Prostate gland (tissue), 2 donors: ENCODE measurements at regions not wholly inside any gene's neighbourhood (a gene's known extent, or its start where the extent isn't known, plus 50 kb on each side); places are given as distances from the start of the nearest gene placed in this dataset.

Experiments
- DNase-seq: peaks from one replicate; pipeline ENCODE4 v3.0.0-alpha.2; 2019; ENCODE audit warnings: low spot score
- H3K27ac ChIP-seq, 2 donors: fragments of 200-600 bp; sonication (generic); 2 replicates each; pipeline ENCODE4 v1.5.1; 2017 to 2019
- H3K27me3 ChIP-seq: fragments of 200-600 bp; sonication (generic); replicated peaks from 2 replicates; pipeline ENCODE4 v1.5.1; 2019; ENCODE audit not compliant: insufficient read depth
- H3K36me3 ChIP-seq, 2 donors: fragments of 200-600 bp; sonication (generic); 1 replicate in 1 of 2; 2 replicates in 1 of 2; pipeline versions ENCODE4 v1.5.1 to v1.8.1; 2017 to 2019
- H3K4me1 ChIP-seq: fragments of 200-600 bp; sonication (generic); replicated peaks from 2 replicates; pipeline ENCODE4 v1.5.1; 2019
- H3K4me3 ChIP-seq, 2 donors: fragments of 200-600 bp; sonication (generic); 2 replicates each; pipeline ENCODE4 v1.5.1; 2017 to 2019
- H3K9me3 ChIP-seq: fragments of 200-600 bp; sonication (generic); 2 replicates; pipeline ENCODE4 v1.5.1; 2017
- CTCF ChIP-seq, 4 experiments: fragments of 200-600 bp in 2 of 4; fragments of 450-650 bp in 2 of 4; sonication (generic) in 2 of 4; IDR thresholded peaks; 1 replicate in 3 of 4; 2 replicates in 1 of 4; pipeline ENCODE4 v1.5.1; 2016 to 2019; ENCODE audit warnings: antibody characterized with exemption in 4 of 4, mild to moderate bottlenecking in 2 of 4, moderate library complexity in 2 of 4
- POLR2A ChIP-seq: fragments of 450-650 bp; IDR thresholded peaks from one replicate; pipeline ENCODE4 v1.6.1; 2016; ENCODE audit warnings: antibody characterized with exemption, mild to moderate bottlenecking
- POLR2AphosphoS5 ChIP-seq: sonication (generic); formaldehyde crosslinking; IDR thresholded peaks from one replicate; pipeline ENCODE4 v1.6.1; 2017; ENCODE audit warnings: antibody characterized with exemption
- WGBS: methylation state at CpG from one replicate; pipeline ENCODE4 v1.1.5; 2018; 5-methylcytosine and 5-hydroxymethylcytosine counted together
- intact Hi-C: fragments of 100-400 bp; cut with DNase I; formaldehyde crosslinking; loops from one replicate; pipeline ENCODE4 v1.14.2; 2022

- WGBS, result 83% methylated on average over 4 of the region's 4 CpGs
- TF ChIP-seq POLR2AphosphoS5 (no peak), POLR2A (no peak), CTCF (IDR thresholded peaks at IDR 0.05) (no peak)
- Histone ChIP-seq H3K4me1 (no peaks in the 10 kb centered on the region), H3K27ac (no peak overlapping the region), H3K27me3 (no peaks in the 10 kb centered on the region), H3K36me3 (no peaks in the 10 kb centered on the region), H3K9me3 (no peaks in the 10 kb centered on the region), H3K4me3 (no peak overlapping the region)
- intact Hi-C loops, result no loop called here
- DNase-seq, result no peak
Measured at GRCh38 chr3:95407709-95408463, 1345.0 kb downstream of the NSUN3 start.

GRCh38 chr3:95408464-95408862 lies 1345.6 kb downstream of the NSUN3 start:
- H3K27me3 ChIP-seq, result no peaks in the 10 kb centered on the region
- no peak overlapping the region for H3K4me3 ChIP-seq
- no peak overlapping the region for H3K27ac ChIP-seq
- intact Hi-C loops, result no loop called here
- H3K9me3 ChIP-seq, result no peaks in the 10 kb centered on the region
- 63% methylated on average over 3 of the region's 3 CpGs for WGBS
- no peaks in the 10 kb centered on the region for H3K36me3 ChIP-seq
- TF ChIP-seq POLR2AphosphoS5 (no peak), POLR2A (no peak), CTCF (IDR thresholded peaks at IDR 0.05) (no peak)
- no peak for DNase-seq
- H3K4me1 ChIP-seq, result no peaks in the 10 kb centered on the region

- Histone ChIP-seq H3K36me3 (no peaks in the 10 kb centered on the region), H3K27ac (no peak overlapping the region), H3K4me3 (no peak overlapping the region), H3K9me3 (no peaks in the 10 kb centered on the region), H3K27me3 (no peaks in the 10 kb centered on the region), H3K4me1 (no peaks in the 10 kb centered on the region)
- no peak for DNase-seq
- 90% methylated on average over 6 of the region's 6 CpGs for WGBS
- TF ChIP-seq CTCF (IDR thresholded peaks at IDR 0.05) (no peak), POLR2A (no peak), POLR2AphosphoS5 (no peak)
- intact Hi-C loops, result no loop called here
Measured at GRCh38 chr3:95418251-95418650, 1355.4 kb downstream of the NSUN3 start.

- no peaks in the 10 kb centered on the region for H3K36me3 ChIP-seq
- TF ChIP-seq CTCF (IDR thresholded peaks at IDR 0.05), result no peak
- TF ChIP-seq POLR2A, result no peak
- no peak for TF ChIP-seq POLR2AphosphoS5
- no peaks in the 10 kb centered on the region for H3K9me3 ChIP-seq
- intact Hi-C loops, result no loop called here
- H3K4me1 ChIP-seq, result no peaks in the 10 kb centered on the region
- no peak for DNase-seq
- no peaks in the 10 kb centered on the region for H3K27me3 ChIP-seq
- no peak overlapping the region for H3K27ac ChIP-seq
- 85% methylated on average over 5 of the region's 5 CpGs for WGBS
- no peak overlapping the region for H3K4me3 ChIP-seq
Measured at GRCh38 chr3:95424279-95424678, 1361.4 kb downstream of the NSUN3 start.

GRCh38 chr3:95434491-95434890 lies 1371.6 kb downstream of the NSUN3 start:
- H3K27ac ChIP-seq, result no peak overlapping the region
- no peaks in the 10 kb centered on the region for H3K9me3 ChIP-seq
- intact Hi-C loops, result no loop called here
- 34% methylated on average over 1 of the region's 1 CpG for whole genome bisulfite sequencing
- no peak overlapping the region for H3K4me3 ChIP-seq
- TF ChIP-seq POLR2A (no peak), CTCF (IDR thresholded peaks at IDR 0.05) (no peak), POLR2AphosphoS5 (no peak)
- H3K36me3 ChIP-seq, result no peaks in the 10 kb centered on the region
- H3K27me3 ChIP-seq, result no peaks in the 10 kb centered on the region
- no peak for DNase-seq
- H3K4me1 ChIP-seq, result no peaks in the 10 kb centered on the region
